Liver (tissue), 8 donors: ENCODE measurements at regions not wholly inside any gene's neighbourhood (a gene's known extent, or its start where the extent isn't known, plus 50 kb on each side); places are given as distances from the start of the nearest gene placed in this dataset.

Source experiments
- DNase-seq: peaks from one replicate; pipeline ENCODE4 v3.0.0-alpha.2; 2017; ENCODE audit warnings: low spot score
- H3K27ac ChIP-seq, 2 donors: one replicate each; pipeline ENCODE4 v1.7.0; 2013; ENCODE audit warnings: inconsistent platforms in 2 of 2, low read length in 2 of 2, control low read depth in 1 of 2, low read depth in 1 of 2, mild to moderate bottlenecking in 1 of 2
- H3K27me3 ChIP-seq, 4 donors: one replicate each; pipeline versions ENCODE4 v1.6.1 to v1.7.0; 2013; ENCODE audit warnings: low read length in 3 of 4, inconsistent platforms in 1 of 4, mild to moderate bottlenecking in 1 of 4, moderate library complexity in 1 of 4; ENCODE audit not compliant: control insufficient read depth in 4 of 4, insufficient read depth in 4 of 4
- H3K36me3 ChIP-seq, 4 donors: one replicate each; pipeline versions ENCODE4 v1.6.1 to v1.7.0; 2013; ENCODE audit warnings: low read length in 3 of 4, mild to moderate bottlenecking in 3 of 4, low read depth in 1 of 4, moderate library complexity in 1 of 4; ENCODE audit not compliant: control insufficient read depth in 4 of 4, insufficient read depth in 3 of 4
- H3K4me1 ChIP-seq, 4 donors: one replicate each; pipeline versions ENCODE4 v1.6.1 to v1.7.0; 2013; ENCODE audit warnings: low read length in 3 of 4, mild to moderate bottlenecking in 3 of 4, moderate library complexity in 1 of 4; ENCODE audit not compliant: control insufficient read depth in 4 of 4, insufficient read depth in 4 of 4
- H3K4me3 ChIP-seq, 3 donors: one replicate each; pipeline versions ENCODE4 v1.6.1 to v1.7.0; 2013; ENCODE audit warnings: low read length in 3 of 3, control low read depth in 1 of 3, low read depth in 1 of 3, mild to moderate bottlenecking in 1 of 3
- H3K9ac ChIP-seq, 2 donors: one replicate each; pipeline ENCODE4 v1.7.0; 2013; ENCODE audit warnings: low read length in 2 of 2, mild to moderate bottlenecking in 2 of 2, moderate library complexity in 2 of 2, control low read depth in 1 of 2, low read depth in 1 of 2
- H3K9me3 ChIP-seq, 4 donors: one replicate each; pipeline versions ENCODE4 v1.6.1 to v1.7.0; 2013; ENCODE audit warnings: low read length in 3 of 4; ENCODE audit not compliant: control insufficient read depth in 4 of 4
- EGR1 ChIP-seq, 2 donors: IDR thresholded peaks; 2 replicates each; pipeline ENCODE4 v1.6.1; 2016 to 2018; ENCODE audit warnings: antibody characterized with exemption in 2 of 2, low read depth in 2 of 2
- FOXA1 ChIP-seq: IDR thresholded peaks from 2 replicates; pipeline ENCODE4 v1.6.1; 2016; ENCODE audit warnings: antibody characterized with exemption
- FOXA2 ChIP-seq: IDR thresholded peaks from 2 replicates; pipeline ENCODE4 v1.6.1; 2016; ENCODE audit warnings: antibody characterized with exemption
- GABPA ChIP-seq, 2 donors: IDR thresholded peaks in 1 of 2; conservative IDR thresholded peaks in 1 of 2; 2 replicates each; pipeline ENCODE4 v1.6.1; 2016; ENCODE audit warnings: antibody characterized with exemption in 2 of 2, mild to moderate bottlenecking in 1 of 2, moderate library complexity in 1 of 2
- HNF4A ChIP-seq, 2 donors: conservative IDR thresholded peaks; 2 replicates each; pipeline ENCODE4 v1.6.1; 2016; ENCODE audit warnings: antibody characterized with exemption in 2 of 2, mild to moderate bottlenecking in 2 of 2
- HNF4G ChIP-seq: IDR thresholded peaks from 2 replicates; pipeline ENCODE4 v1.6.1; 2016; ENCODE audit warnings: antibody characterized with exemption
- JUND ChIP-seq, 2 donors: IDR thresholded peaks; 2 replicates each; pipeline ENCODE4 v1.6.1; 2016; ENCODE audit warnings: antibody characterized with exemption in 2 of 2
- NR2F2 ChIP-seq: IDR thresholded peaks from 2 replicates; pipeline ENCODE4 v1.6.1; 2016; ENCODE audit warnings: antibody characterized with exemption
- RAD21 ChIP-seq, 2 donors: IDR thresholded peaks; 2 replicates each; pipeline ENCODE4 v1.6.1; 2016; ENCODE audit warnings: antibody characterized with exemption in 2 of 2, mild to moderate bottlenecking in 2 of 2
- RXRA ChIP-seq, 2 donors: IDR thresholded peaks; 2 replicates each; pipeline ENCODE4 v1.6.1; 2017 to 2018; ENCODE audit warnings: antibody characterized with exemption in 2 of 2, mild to moderate bottlenecking in 1 of 2
- SP1 ChIP-seq: IDR thresholded peaks from 2 replicates; pipeline ENCODE4 v1.6.1; 2018; ENCODE audit warnings: antibody characterized with exemption, mild to moderate bottlenecking
- TAF1 ChIP-seq: conservative IDR thresholded peaks from 2 replicates; pipeline ENCODE4 v1.6.1; 2016; ENCODE audit warnings: antibody characterized with exemption, mild to moderate bottlenecking
- YY1 ChIP-seq: IDR thresholded peaks from 2 replicates; pipeline ENCODE4 v1.6.1; 2016; ENCODE audit warnings: antibody characterized with exemption, mild to moderate bottlenecking
- WGBS: extraction: QIAGEN DNeasy Blood & Tissue Kit; methylation state at CpG from one replicate; pipeline ENCODE4 v1.1.7; 2013; 5-methylcytosine and 5-hydroxymethylcytosine counted together
- TF ChIP-seq, protein P1 (sequence below): IDR thresholded peaks from 2 replicates; pipeline ENCODE4 v1.6.1; 2016; ENCODE audit warnings: antibody characterized with exemption, mild to moderate bottlenecking
- TF ChIP-seq, protein P2 (sequence below): IDR thresholded peaks from 2 replicates; pipeline ENCODE4 v1.6.1; 2016; ENCODE audit warnings: antibody characterized with exemption
- TF ChIP-seq, protein P3 (sequence below): fragments of 150-350 bp; IDR thresholded peaks from 2 replicates; pipeline ENCODE4 v1.5.1; 2017; ENCODE audit warnings: improper control_type of control experiment, low read depth, low read length; ENCODE audit not compliant: missing input control
- TF ChIP-seq, protein P4 (sequence below): IDR thresholded peaks from 2 replicates; pipeline ENCODE4 v1.6.1; 2016; ENCODE audit warnings: antibody characterized with exemption
- TF ChIP-seq, protein P5 (sequence below): IDR thresholded peaks from 2 replicates; pipeline ENCODE4 v1.6.1; 2016; ENCODE audit warnings: antibody characterized with exemption
- donor health status: healthy.
- donor health status: healthy.
- donor health status: healthy.
- donor health status: healthy.
- donor health status: healthy.

DNA sequence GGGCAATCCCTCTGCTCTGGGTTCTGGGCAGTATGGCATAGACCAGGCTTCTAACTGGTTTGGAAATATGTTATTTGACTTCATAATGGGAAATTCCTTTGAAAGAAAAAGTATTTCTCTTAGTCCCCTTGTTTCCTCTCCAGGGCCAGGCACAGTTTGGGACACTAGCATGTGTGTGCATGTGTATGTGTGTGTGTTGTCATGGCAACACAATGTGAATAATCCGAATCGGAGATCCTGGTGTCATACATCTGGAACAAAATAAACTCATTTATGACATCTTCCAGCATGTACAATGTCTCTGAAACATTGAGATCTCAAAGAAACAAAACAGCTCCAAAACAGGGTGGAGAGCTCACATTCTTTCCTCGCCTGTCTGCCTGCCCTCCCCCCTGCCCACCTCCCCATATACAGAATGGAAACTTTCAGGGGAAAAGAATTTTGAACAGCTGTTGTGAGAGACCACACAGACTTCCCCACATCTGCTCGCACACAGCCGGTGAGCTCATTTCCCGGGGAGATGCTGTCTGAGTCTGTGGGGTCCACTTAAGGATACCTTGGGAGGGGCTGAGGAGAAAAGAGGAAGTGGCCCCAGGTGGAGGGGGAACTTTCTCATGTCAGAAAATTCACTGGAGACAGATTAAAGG lies 55.5 kb upstream of the PARP11 start:
- Histone ChIP-seq H3K36me3 (no peaks in the 10 kb centered on the region), H3K4me1 (no peaks in the 10 kb centered on the region), H3K27me3 (no peaks in the 10 kb centered on the region), H3K4me3 (no peak overlapping the region), H3K9ac (no peak overlapping the region), H3K27ac (no peak overlapping the region), H3K9me3 (no peaks in the 10 kb centered on the region)
- TF ChIP-seq HNF4A (conservative IDR thresholded peaks at IDR 0.05), result no peak
- TF ChIP-seq YY1, result no peak
- TF ChIP-seq TAF1, result no peak
- TF ChIP-seq FOXA2, result no peak
- no peak for TF ChIP-seq RXRA (IDR thresholded peaks at IDR 0.05)
- TF ChIP-seq GABPA (IDR thresholded peaks at IDR 0.05 in 1 of 2, conservative IDR thresholded peaks at IDR 0.05 in 1 of 2), result no peak
- TF ChIP-seq, protein P1, sequence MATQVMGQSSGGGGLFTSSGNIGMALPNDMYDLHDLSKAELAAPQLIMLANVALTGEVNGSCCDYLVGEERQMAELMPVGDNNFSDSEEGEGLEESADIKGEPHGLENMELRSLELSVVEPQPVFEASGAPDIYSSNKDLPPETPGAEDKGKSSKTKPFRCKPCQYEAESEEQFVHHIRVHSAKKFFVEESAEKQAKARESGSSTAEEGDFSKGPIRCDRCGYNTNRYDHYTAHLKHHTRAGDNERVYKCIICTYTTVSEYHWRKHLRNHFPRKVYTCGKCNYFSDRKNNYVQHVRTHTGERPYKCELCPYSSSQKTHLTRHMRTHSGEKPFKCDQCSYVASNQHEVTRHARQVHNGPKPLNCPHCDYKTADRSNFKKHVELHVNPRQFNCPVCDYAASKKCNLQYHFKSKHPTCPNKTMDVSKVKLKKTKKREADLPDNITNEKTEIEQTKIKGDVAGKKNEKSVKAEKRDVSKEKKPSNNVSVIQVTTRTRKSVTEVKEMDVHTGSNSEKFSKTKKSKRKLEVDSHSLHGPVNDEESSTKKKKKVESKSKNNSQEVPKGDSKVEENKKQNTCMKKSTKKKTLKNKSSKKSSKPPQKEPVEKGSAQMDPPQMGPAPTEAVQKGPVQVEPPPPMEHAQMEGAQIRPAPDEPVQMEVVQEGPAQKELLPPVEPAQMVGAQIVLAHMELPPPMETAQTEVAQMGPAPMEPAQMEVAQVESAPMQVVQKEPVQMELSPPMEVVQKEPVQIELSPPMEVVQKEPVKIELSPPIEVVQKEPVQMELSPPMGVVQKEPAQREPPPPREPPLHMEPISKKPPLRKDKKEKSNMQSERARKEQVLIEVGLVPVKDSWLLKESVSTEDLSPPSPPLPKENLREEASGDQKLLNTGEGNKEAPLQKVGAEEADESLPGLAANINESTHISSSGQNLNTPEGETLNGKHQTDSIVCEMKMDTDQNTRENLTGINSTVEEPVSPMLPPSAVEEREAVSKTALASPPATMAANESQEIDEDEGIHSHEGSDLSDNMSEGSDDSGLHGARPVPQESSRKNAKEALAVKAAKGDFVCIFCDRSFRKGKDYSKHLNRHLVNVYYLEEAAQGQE, result no peak
- TF ChIP-seq RAD21 (IDR thresholded peaks at IDR 0.05), result no peak
- TF ChIP-seq SP1, result no peak
- 68% methylated on average over 6 of the region's 6 CpGs for WGBS
- DNase-seq, result no peak

DNA sequence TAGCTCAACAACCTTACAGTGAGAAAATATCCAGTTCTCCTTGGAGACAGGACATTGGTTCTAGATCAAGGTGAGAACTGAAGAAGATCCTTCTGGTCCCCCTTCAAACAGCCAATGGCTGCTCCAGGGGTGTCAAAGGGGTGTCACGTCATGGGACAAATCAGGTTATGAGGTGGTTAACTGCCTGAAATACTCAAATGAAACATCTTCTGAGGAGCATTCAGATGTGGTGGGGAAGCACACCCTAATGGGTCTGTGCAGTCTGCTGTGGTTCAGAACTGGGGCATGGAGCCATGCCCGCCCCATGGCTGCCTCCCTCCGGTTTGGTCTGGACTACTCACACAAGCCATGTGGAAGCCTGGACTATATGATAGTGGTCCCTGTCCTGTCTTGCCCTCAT lies 52.4 kb upstream of the PARP11 start:
- Histone ChIP-seq H3K4me3 (no peak overlapping the region), H3K36me3 (no peaks in the 10 kb centered on the region), H3K27me3 (no peaks in the 10 kb centered on the region), H3K9me3 (no peaks in the 10 kb centered on the region), H3K27ac (no peak overlapping the region), H3K9ac (no peak overlapping the region), H3K4me1 (peaks cover 0 to 3% (median under 1%) of the 10 kb centered on the region in 4 donors)
- no peak for TF ChIP-seq HNF4A (conservative IDR thresholded peaks at IDR 0.05)
- TF ChIP-seq, protein P2, sequence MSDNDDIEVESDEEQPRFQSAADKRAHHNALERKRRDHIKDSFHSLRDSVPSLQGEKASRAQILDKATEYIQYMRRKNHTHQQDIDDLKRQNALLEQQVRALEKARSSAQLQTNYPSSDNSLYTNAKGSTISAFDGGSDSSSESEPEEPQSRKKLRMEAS, result no peak
- TF ChIP-seq FOXA1, result no peak
- TF ChIP-seq, protein P3, sequence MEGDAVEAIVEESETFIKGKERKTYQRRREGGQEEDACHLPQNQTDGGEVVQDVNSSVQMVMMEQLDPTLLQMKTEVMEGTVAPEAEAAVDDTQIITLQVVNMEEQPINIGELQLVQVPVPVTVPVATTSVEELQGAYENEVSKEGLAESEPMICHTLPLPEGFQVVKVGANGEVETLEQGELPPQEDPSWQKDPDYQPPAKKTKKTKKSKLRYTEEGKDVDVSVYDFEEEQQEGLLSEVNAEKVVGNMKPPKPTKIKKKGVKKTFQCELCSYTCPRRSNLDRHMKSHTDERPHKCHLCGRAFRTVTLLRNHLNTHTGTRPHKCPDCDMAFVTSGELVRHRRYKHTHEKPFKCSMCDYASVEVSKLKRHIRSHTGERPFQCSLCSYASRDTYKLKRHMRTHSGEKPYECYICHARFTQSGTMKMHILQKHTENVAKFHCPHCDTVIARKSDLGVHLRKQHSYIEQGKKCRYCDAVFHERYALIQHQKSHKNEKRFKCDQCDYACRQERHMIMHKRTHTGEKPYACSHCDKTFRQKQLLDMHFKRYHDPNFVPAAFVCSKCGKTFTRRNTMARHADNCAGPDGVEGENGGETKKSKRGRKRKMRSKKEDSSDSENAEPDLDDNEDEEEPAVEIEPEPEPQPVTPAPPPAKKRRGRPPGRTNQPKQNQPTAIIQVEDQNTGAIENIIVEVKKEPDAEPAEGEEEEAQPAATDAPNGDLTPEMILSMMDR, result no peak
- TF ChIP-seq TAF1, result no peak
- TF ChIP-seq YY1, result no peak
- no peak for TF ChIP-seq RXRA (IDR thresholded peaks at IDR 0.05)
- TF ChIP-seq, protein P4, sequence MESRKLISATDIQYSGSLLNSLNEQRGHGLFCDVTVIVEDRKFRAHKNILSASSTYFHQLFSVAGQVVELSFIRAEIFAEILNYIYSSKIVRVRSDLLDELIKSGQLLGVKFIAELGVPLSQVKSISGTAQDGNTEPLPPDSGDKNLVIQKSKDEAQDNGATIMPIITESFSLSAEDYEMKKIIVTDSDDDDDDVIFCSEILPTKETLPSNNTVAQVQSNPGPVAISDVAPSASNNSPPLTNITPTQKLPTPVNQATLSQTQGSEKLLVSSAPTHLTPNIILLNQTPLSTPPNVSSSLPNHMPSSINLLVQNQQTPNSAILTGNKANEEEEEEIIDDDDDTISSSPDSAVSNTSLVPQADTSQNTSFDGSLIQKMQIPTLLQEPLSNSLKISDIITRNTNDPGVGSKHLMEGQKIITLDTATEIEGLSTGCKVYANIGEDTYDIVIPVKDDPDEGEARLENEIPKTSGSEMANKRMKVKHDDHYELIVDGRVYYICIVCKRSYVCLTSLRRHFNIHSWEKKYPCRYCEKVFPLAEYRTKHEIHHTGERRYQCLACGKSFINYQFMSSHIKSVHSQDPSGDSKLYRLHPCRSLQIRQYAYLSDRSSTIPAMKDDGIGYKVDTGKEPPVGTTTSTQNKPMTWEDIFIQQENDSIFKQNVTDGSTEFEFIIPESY, result no peak
- TF ChIP-seq, protein P1, result no peak
- TF ChIP-seq GABPA (IDR thresholded peaks at IDR 0.05 in 1 of 2, conservative IDR thresholded peaks at IDR 0.05 in 1 of 2), result no peak
- TF ChIP-seq HNF4G, result no peak
- no peak for TF ChIP-seq NR2F2
- no peak for TF ChIP-seq RAD21 (IDR thresholded peaks at IDR 0.05)
- no peak for TF ChIP-seq SP1
- TF ChIP-seq FOXA2, result no peak
- no peak for TF ChIP-seq EGR1 (IDR thresholded peaks at IDR 0.05; ENCODE audit: low read depth in 2 of 2)
- TF ChIP-seq JUND (IDR thresholded peaks at IDR 0.05), result no peak
- TF ChIP-seq, protein P5, sequence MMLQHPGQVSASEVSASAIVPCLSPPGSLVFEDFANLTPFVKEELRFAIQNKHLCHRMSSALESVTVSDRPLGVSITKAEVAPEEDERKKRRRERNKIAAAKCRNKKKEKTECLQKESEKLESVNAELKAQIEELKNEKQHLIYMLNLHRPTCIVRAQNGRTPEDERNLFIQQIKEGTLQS, result no peak
- WGBS, result 93% methylated on average over 3 of the region's 3 CpGs
- DNase-seq, result no peak
